IMR-90 (cell line): ENCODE measurements at regions not wholly inside any gene's neighbourhood (a gene's known extent, or its start where the extent isn't known, plus 50 kb on each side); places are given as distances from the start of the nearest gene placed in this dataset.

Experiments used
- ATAC-seq: fragments of 200-7000 bp; cut with Tn5 transposase; 2 replicates; pipeline ENCODE4 v1.9.1; 2020; ENCODE audit warnings: low read depth, mild to moderate bottlenecking, moderate library complexity
- BruUV-seq: library from RNA; stranded (reverse); fragments of 400-500 nt; replicated peaks from 2 replicates; lab custom pipeline; 2021; lab: Mats Ljungman, UMichigan
- CTCF ChIA-PET: fragments of 300-600 bp; formaldehyde crosslinking; extraction: SDS; loops from one replicate; lab custom pipeline; 2021; ENCODE audit warnings: antibody characterized with exemption; lab: Yijun Ruan, JAX
- POLR2A ChIA-PET: fragments of 300-600 bp; sonication (Branson Sonifier 250); formaldehyde crosslinking; loops from one replicate; lab custom pipeline; 2022; ENCODE audit warnings: antibody characterized with exemption; ENCODE audit not compliant: unreplicated experiment; lab: Charles Lee
- DNase-seq: peaks from one replicate; pipeline ENCODE4 v3.0.0; 2013
- H2AFZ ChIP-seq: replicated peaks from 2 replicates; pipeline ENCODE3; 2013; ENCODE audit warnings: low read length, mild to moderate bottlenecking; ENCODE audit not compliant: poor library complexity
- H2AK5ac ChIP-seq: 2 replicates; pipeline ENCODE4 v1.6.1; 2013; ENCODE audit warnings: low read depth, low read length, inconsistent platforms
- H2AK9ac ChIP-seq: replicated peaks from 2 replicates; pipeline ENCODE3; 2013; ENCODE audit warnings: mild to moderate bottlenecking, low read depth, low read length, moderate library complexity; ENCODE audit not compliant: poor library complexity
- H2BK120ac ChIP-seq: 2 replicates; pipeline ENCODE4 v1.6.1; 2013; ENCODE audit warnings: low read depth, low read length, inconsistent platforms
- H2BK15ac ChIP-seq: 3 replicates; pipeline ENCODE4 v1.6.1; 2013; ENCODE audit warnings: low read depth, low read length, inconsistent platforms
- H2BK20ac ChIP-seq: 2 replicates; pipeline ENCODE4 v1.6.1; 2013; ENCODE audit warnings: low read depth, mild to moderate bottlenecking, inconsistent platforms, low read length, moderate library complexity
- H2BK5ac ChIP-seq: 2 replicates; pipeline ENCODE4 v1.6.1; 2013; ENCODE audit warnings: mild to moderate bottlenecking, low read depth, low read length, inconsistent platforms; ENCODE audit not compliant: poor library complexity, severe bottlenecking
- H3K14ac ChIP-seq: replicated peaks from 2 replicates; pipeline ENCODE4 v1.6.1; 2013; ENCODE audit warnings: low read depth, low read length, inconsistent platforms
- H3K18ac ChIP-seq: 2 replicates; pipeline ENCODE4 v1.6.1; 2013; ENCODE audit warnings: low read depth, low read length, control low read depth
- H3K23ac ChIP-seq: 2 replicates; pipeline ENCODE4 v1.6.1; 2013; ENCODE audit warnings: low read depth, low read length, inconsistent platforms
- H3K27ac ChIP-seq: 2 replicates; pipeline ENCODE4 v1.5.1; 2013; ENCODE audit warnings: mild to moderate bottlenecking, control low read depth, low read length; ENCODE audit not compliant: insufficient read depth
- H3K27me3 ChIP-seq: 2 replicates; pipeline ENCODE4 v1.6.1; 2013; ENCODE audit warnings: low read length; ENCODE audit not compliant: control insufficient read depth, insufficient read depth
- H3K36me3 ChIP-seq: 2 replicates; pipeline ENCODE4 v1.6.1; 2013; ENCODE audit warnings: low read length, mixed read lengths; ENCODE audit not compliant: control insufficient read depth, insufficient read depth
- H3K4ac ChIP-seq: 2 replicates; pipeline ENCODE4 v1.6.1; 2013; ENCODE audit warnings: low read depth, low read length, inconsistent platforms
- H3K4me1 ChIP-seq: 2 replicates; pipeline ENCODE4 v1.6.1; 2013; ENCODE audit warnings: low read length, mixed read lengths; ENCODE audit not compliant: control insufficient read depth, insufficient read depth
- H3K4me2 ChIP-seq: 2 replicates; pipeline ENCODE4 v1.6.1; 2013; ENCODE audit warnings: low read depth, mild to moderate bottlenecking, control low read depth, low read length, moderate library complexity
- H3K4me3 ChIP-seq: 2 replicates; pipeline ENCODE4 v1.5.1; 2013; ENCODE audit warnings: low read depth, mild to moderate bottlenecking, control low read depth, low read length, moderate library complexity; ENCODE audit not compliant: insufficient read depth
- H3K56ac ChIP-seq: 2 replicates; pipeline ENCODE4 v1.6.1; 2013; ENCODE audit warnings: low read length, inconsistent platforms; ENCODE audit not compliant: insufficient read depth; ENCODE audit errors: extremely low read depth
- H3K79me1 ChIP-seq, 2 experiments: 2 replicates each; pipeline ENCODE4 v1.6.1; 2013; ENCODE audit warnings: low read length in 2 of 2, inconsistent platforms in 1 of 2, low read depth in 1 of 2
- H3K9ac ChIP-seq: 2 replicates; pipeline ENCODE4 v1.6.1; 2013; ENCODE audit warnings: low read depth, low read length, control low read depth
- H3K9me1 ChIP-seq: 2 replicates; pipeline ENCODE4 v1.6.1; 2013; ENCODE audit warnings: low read length, inconsistent platforms; ENCODE audit not compliant: insufficient read depth
- H3K9me3 ChIP-seq: 2 replicates; pipeline ENCODE4 v1.6.1; 2013; ENCODE audit warnings: low read length; ENCODE audit not compliant: control insufficient read depth, insufficient read depth
- H4K20me1 ChIP-seq: 2 replicates; pipeline ENCODE4 v1.6.1; 2013; ENCODE audit warnings: low read length, inconsistent platforms; ENCODE audit not compliant: insufficient read depth
- H4K5ac ChIP-seq: 2 replicates; pipeline ENCODE4 v1.6.1; 2013; ENCODE audit warnings: mild to moderate bottlenecking, low read depth, low read length, control low read depth
- H4K8ac ChIP-seq, 2 experiments: 2 replicates each; pipeline ENCODE4 v1.6.1; 2013; ENCODE audit warnings: low read depth in 2 of 2, low read length in 2 of 2, control low read depth in 1 of 2, inconsistent platforms in 1 of 2
- H4K91ac ChIP-seq: 2 replicates; pipeline ENCODE4 v1.6.1; 2013; ENCODE audit warnings: low read depth, low read length, inconsistent platforms; ENCODE audit not compliant: insufficient read depth
- BHLHE40 ChIP-seq: fragments of 150-350 bp; IDR thresholded peaks from 2 replicates; pipeline ENCODE4 v1.6.1; 2016; ENCODE audit warnings: mild to moderate bottlenecking, low read depth, low read length
- CEBPB ChIP-seq: IDR thresholded peaks from 2 replicates; pipeline ENCODE4 v1.6.1; 2012; ENCODE audit warnings: low read depth, low read length, improper control_type of control experiment
- CHD1 ChIP-seq: IDR thresholded peaks from 2 replicates; pipeline ENCODE4 v1.6.1; 2012; ENCODE audit warnings: low read depth, low read length, improper control_type of control experiment
- CTCF ChIP-seq: conservative IDR thresholded peaks from 2 replicates; pipeline ENCODE4 v1.5.1; 2012; ENCODE audit warnings: mild to moderate bottlenecking, low read depth, low read length, improper control_type of control experiment
- FOS ChIP-seq: fragments of 150-350 bp; IDR thresholded peaks from 2 replicates; pipeline ENCODE4 v1.6.1; 2016; ENCODE audit warnings: low read depth, low read length
- MAFK ChIP-seq: IDR thresholded peaks from 2 replicates; pipeline ENCODE4 v1.6.1; 2012; ENCODE audit warnings: low read depth, low read length, improper control_type of control experiment
- MAZ ChIP-seq: IDR thresholded peaks from 2 replicates; pipeline ENCODE4 v1.6.1; 2012; ENCODE audit warnings: low read depth, mild to moderate bottlenecking, low read length, improper control_type of control experiment, moderate library complexity, borderline replicate concordance
- MXI1 ChIP-seq: IDR thresholded peaks from 2 replicates; pipeline ENCODE4 v1.6.1; 2012; ENCODE audit warnings: low read depth, mild to moderate bottlenecking, low read length, moderate library complexity, borderline replicate concordance
- NFE2L2 ChIP-seq: fragments of 150-350 bp; IDR thresholded peaks from 2 replicates; pipeline ENCODE4 v1.6.1; 2016; ENCODE audit warnings: low read depth, mild to moderate bottlenecking, low read length
- POLR2A ChIP-seq: IDR thresholded peaks from 2 replicates; pipeline ENCODE4 v1.6.1; 2012; ENCODE audit warnings: mild to moderate bottlenecking, low read depth, low read length
- RAD21 ChIP-seq: IDR thresholded peaks from 2 replicates; pipeline ENCODE4 v1.6.1; 2012; ENCODE audit warnings: low read length, improper control_type of control experiment
- RCOR1 ChIP-seq: IDR thresholded peaks from 2 replicates; pipeline ENCODE4 v1.6.1; 2012; ENCODE audit warnings: mild to moderate bottlenecking, low read length, improper control_type of control experiment; ENCODE audit not compliant: insufficient replicate concordance
- RFX5 ChIP-seq: IDR thresholded peaks from 2 replicates; pipeline ENCODE4 v1.8.0; 2012; ENCODE audit warnings: low read depth, mild to moderate bottlenecking, low read length, moderate library complexity
- USF2 ChIP-seq: fragments of 150-350 bp; IDR thresholded peaks from 2 replicates; pipeline ENCODE4 v1.6.1; 2017; ENCODE audit warnings: mild to moderate bottlenecking, antibody characterized with exemption, low read length, low read depth
- WGBS, 2 experiments: methylation state at CpG; one replicate each; pipeline versions ENCODE4 v1.1.5 to v1.1.7; 2013; ENCODE audit warnings: missing lambda C conversion rate in 2 of 2; ENCODE audit not compliant: insufficient read length in 1 of 2; ENCODE audit errors: extremely low coverage in 2 of 2; 5-methylcytosine and 5-hydroxymethylcytosine counted together
- dilution Hi-C: fragments of 300-500 bp; cut with HindIII; formaldehyde crosslinking; loops from one replicate; pipeline ENCODE4 v1.14.3; 2018; ENCODE audit warnings: low sequenced_read_pairs; ENCODE audit not compliant: unreplicated experiment
- in situ Hi-C: fragments of 300-500 bp; cut with MboI; formaldehyde crosslinking; loops from 3 replicates; pipeline ENCODE4 v1.14.3; 2019; ENCODE audit warnings: low sequenced_read_pairs, inconsistent platforms, mixed read lengths
- intact Hi-C: fragments of 100-400 bp; cut with micrococcal nuclease; formaldehyde crosslinking; loops from 2 replicates; pipeline ENCODE4 v1.10.0; 2022

GRCh38 chr1:30375156-30375555 is 348.2 kb downstream of the MATN1 start:
- H3K4ac ChIP-seq: no peak overlapping the region
- H2AK9ac ChIP-seq: no peak overlapping the region
- in situ Hi-C loops (no loop called here), dilution Hi-C loops (no loop called here), intact Hi-C loops (loop anchor here (10.0 kb wide), 1 partner anchor 460 kb away; no protein-coding TSS in a partner anchor)
- H3K14ac ChIP-seq: no peak overlapping the region
- H2AFZ ChIP-seq: no peak overlapping the region
- no peaks in the 10 kb centered on the region for H3K9me1 ChIP-seq
- no peak overlapping the region for H3K9ac ChIP-seq
- no peak overlapping the region for H4K91ac ChIP-seq
- H2BK15ac ChIP-seq: no peak overlapping the region
- H3K27me3 ChIP-seq: no peaks in the 10 kb centered on the region; the same call in 1 of the 2 replicates
- no peaks in the 10 kb centered on the region for H3K4me1 ChIP-seq
- ChIA-PET POLR2A (no interaction called here), CTCF (no interaction called here)
- no peak overlapping the region for H2BK5ac ChIP-seq
- no peak for DNase-seq
- no TSS peak for BruUV-seq
- 90% methylated on average over 2 of the region's 7 CpGs; no CpG with 5 or more reads in 1 of the 2 experiments for WGBS, 2 experiments
- H3K27ac ChIP-seq: no peak overlapping the region
- no peak for ATAC-seq
- no peak overlapping the region for H2BK20ac ChIP-seq
- H4K20me1 ChIP-seq: no peaks in the 10 kb centered on the region
- no peak overlapping the region for H2BK120ac ChIP-seq
- H3K9me3 ChIP-seq: no peaks in the 10 kb centered on the region
- H4K5ac ChIP-seq: no peak overlapping the region
- no peak overlapping the region for H3K23ac ChIP-seq
- H3K79me1 ChIP-seq: no peaks in the 10 kb centered on the region
- no peak overlapping the region for H3K4me2 ChIP-seq
- no peak overlapping the region for H4K8ac ChIP-seq
- H3K4me3 ChIP-seq: no peak overlapping the region
- H3K56ac ChIP-seq: no peak overlapping the region
- TF ChIP-seq RAD21 (no peak), RCOR1 (no peak), MXI1 (no peak), CEBPB (no peak), USF2 (no peak), MAZ (no peak), BHLHE40 (no peak), FOS (no peak), MAFK (no peak), RFX5 (no peak), POLR2A (no peak), CTCF (no peak), CHD1 (no peak), NFE2L2 (no peak)
- no peak overlapping the region for H2AK5ac ChIP-seq
- H3K18ac ChIP-seq: no peak overlapping the region
- H3K36me3 ChIP-seq: no peaks in the 10 kb centered on the region
